Endothelial cell of hepatic sinusoid (primary cell): ENCODE measurements at regions not wholly inside any gene's neighbourhood (a gene's known extent, or its start where the extent isn't known, plus 50 kb on each side); places are given as distances from the start of the nearest gene placed in this dataset.

Experiments
- in situ Hi-C: cut with HindIII; loops from 2 replicates; pipeline ENCODE4 v1.10.0; 2017; ENCODE audit warnings: low sequenced_read_pairs

DNA sequence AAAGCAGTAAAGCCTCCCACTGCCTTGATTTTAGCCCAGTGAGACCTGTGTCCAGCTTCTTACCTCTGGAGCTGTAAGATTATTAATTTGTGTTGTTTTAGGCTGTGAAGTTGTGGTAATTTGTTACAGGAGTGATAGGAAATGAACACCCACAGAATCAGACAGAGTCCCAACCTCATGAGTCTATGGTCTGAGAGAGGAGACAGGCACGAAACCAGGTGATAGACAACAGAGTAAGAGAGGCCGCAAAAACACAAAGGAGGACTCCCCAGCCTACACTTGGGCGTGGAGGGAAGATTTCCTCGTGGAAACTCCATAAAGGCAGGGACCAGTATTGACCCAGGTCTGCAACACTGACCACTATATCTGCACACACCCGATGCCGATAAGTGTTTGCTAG is 234.6 kb upstream of the JUN start:
- in situ Hi-C loops = no loop called here

- in situ Hi-C loops = no loop called here
Observed at GRCh38 chr1:59018860-59019259, 235.0 kb upstream of the JUN start.

- in situ Hi-C loops = no loop called here
Observed at GRCh38 chr1:59020151-59020997, 236.5 kb upstream of the JUN start.

GRCh38 chr1:59022199-59022598 is 238.4 kb upstream of the JUN start:
- in situ Hi-C loops = no loop called here

GRCh38 chr1:59022799-59023198 is 239.0 kb upstream of the JUN start:
- in situ Hi-C loops = no loop called here

DNA sequence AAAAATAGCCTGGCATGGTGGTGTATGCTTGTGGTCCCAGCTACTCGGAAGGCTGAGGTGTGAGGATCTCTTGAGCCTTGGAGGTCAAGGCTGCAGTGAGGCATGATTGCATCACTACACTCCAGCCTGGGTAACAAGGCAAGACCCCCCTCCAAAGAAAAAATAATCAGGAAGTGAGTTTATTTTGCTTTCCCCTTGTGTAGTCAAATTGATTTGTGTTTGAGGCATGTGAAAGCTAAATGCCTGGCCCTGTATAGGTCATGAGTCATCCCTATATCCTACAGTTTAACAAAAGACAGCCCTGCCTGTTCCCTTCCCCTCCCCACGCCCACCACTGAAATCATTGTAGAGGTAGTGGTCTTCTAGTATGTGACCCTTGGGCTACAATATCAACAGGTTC is 241.4 kb upstream of the JUN start:
- in situ Hi-C loops = no loop called here

- in situ Hi-C loops = no loop called here
Observed at GRCh38 chr1:59025898-59026426, 242.1 kb upstream of the JUN start.

GRCh38 chr1:59026472-59026948 is 242.7 kb upstream of the JUN start:
- in situ Hi-C loops = no loop called here

- in situ Hi-C loops = no loop called here
Observed at GRCh38 chr1:59027177-59027576, 243.3 kb upstream of the JUN start.

DNA sequence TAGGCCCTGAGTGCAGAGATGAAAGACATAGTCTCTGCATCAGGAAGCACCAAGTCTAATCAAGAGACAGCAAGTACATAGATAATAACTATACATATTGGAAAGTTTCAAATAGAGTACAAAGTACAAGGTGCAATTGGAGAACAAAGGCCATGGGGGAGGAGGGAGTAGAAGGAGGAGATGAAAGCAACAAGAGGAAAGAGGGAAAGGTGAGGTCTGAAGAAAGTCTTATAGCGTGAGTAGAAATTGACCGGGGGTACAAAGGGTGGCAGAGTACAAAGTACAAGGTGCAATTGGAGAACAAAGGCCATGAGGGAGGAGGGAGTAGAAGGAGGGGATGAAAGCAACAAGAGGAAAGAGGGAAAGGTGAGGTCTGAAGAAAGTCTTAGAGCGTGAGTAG is 244.2 kb upstream of the JUN start:
- in situ Hi-C loops = no loop called here

DNA sequence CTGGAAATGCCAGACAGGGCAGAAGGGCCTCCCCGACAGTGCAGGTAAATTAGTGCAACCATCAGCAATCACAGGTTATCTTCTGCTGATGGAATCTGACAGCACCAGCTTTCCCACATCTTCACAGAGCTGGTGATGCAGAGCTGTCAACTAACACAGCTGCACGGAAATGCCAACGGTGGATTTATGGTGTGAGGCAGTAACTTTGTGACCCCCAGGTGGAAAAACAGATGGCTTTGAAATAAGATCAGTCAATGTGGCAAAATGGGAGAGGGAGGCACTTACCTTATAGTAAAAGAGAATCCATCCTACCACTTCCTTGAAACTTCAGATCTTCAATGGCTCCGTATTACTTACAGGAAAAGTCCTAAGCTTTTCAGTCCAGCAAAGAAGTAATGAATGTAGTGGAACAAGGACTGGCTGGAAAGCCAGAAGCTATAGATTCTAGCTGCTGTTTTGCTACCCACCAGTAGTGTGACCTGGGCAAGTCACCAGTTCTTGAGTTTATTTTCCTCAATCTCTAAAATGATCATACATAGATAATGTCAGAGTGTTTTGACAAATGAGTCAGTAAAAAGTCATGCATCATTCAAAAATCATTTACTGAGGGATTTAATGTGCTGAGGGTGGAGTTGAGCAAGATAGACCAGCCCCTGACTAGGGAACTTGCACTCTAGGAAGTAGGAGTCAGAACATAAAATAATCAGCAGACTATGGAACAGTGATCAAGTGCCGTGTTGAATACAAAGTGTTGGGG is 245.7 kb upstream of the JUN start:
- in situ Hi-C loops = no loop called here

- in situ Hi-C loops = no loop called here
Observed at GRCh38 chr1:59032228-59032627, 248.4 kb upstream of the JUN start.

GRCh38 chr1:59033761-59034160 is 249.9 kb upstream of the JUN start:
- in situ Hi-C loops = no loop called here

GRCh38 chr1:59034925-59035324 is 251.1 kb upstream of the JUN start:
- in situ Hi-C loops = no loop called here

DNA sequence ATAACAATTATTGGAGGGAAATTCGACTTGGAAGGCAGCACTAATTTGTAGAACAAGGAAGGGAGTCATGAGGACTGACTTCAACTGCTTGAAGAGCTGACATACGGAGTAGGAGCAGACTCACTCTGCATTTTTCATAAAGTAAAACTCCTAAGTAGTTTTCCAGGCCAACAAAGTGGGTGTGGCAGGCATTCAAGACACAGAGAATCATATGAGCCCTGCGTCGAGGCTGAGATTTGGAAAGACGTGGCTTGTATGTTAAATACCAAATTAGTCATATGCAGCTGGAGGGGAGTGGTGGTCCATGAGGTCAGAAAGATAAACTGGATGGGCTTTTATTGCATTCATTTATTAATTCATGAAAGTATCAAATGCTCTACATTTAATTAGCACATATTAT is 255.7 kb upstream of the JUN start:
- in situ Hi-C loops = no loop called here

DNA sequence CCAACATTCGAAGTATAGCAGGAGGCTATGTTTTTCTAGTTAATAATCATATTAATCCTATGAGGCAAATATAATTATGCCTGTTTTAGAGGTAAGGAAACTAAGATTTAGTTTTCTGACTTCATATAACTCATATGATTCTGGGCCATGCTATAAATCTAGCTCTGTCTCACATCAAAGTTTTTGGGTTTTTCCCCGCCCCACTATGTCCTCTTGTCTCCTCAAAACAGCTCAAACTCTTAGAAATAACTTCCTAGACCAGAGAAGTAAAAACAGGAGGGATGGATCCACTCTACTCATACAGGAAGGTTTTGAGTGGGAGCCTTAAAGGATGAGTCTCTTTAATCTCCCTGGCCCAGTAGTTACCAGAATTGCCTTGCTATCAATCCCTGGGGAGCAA is 256.4 kb upstream of the FGGY start:
- in situ Hi-C loops = no loop called here

GRCh38 chr1:59041646-59042277 is 255.1 kb upstream of the FGGY start:
- in situ Hi-C loops = no loop called here

DNA sequence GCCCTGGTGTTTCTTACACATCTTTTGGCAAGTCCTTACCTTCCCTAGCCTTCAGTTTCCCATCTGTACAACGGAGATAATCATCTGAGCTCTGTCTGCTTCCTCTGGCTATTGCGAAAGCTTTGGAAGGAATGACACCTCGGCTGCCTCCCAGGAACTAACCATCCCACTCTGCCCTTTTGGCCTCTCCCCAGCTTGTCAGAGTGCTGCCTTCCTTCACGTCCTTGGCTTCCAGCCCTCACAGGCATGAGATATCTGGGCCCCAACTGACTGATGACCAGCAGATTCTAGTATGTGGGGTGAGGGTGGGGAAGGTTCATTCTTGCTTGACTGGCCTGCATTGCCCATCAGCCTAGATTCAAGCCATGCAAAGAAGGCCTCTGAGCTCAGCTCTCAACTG is 253.1 kb upstream of the FGGY start:
- in situ Hi-C loops = no loop called here

GRCh38 chr1:59044535-59045121 is 252.3 kb upstream of the FGGY start:
- in situ Hi-C loops = no loop called here

DNA sequence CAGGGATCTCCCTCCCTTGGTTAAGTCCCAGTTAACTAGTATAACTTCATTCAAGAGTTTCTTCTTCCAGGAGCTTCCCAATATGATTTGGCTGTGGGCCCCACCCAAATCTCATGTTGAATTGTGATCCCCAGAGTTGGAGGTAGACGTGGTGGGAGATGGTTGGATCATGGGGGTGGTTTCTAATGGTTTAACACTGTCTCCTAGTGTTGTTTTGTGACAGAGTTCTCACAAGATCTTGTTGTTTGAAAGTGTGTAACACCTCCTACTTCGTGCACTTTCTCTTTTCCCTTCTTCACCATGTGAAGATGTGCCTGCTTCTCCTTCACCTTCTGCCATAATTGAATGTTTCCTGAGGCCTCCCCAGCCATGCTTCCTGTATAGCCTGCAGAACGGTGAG is 251.8 kb upstream of the FGGY start:
- in situ Hi-C loops = no loop called here

GRCh38 chr1:59045636-59046035 is 251.3 kb upstream of the FGGY start:
- in situ Hi-C loops = no loop called here
